GM23248 (cell line): ENCODE measurements at regions not wholly inside any gene's neighbourhood (a gene's known extent, or its start where the extent isn't known, plus 50 kb on each side); places are given as distances from the start of the nearest gene placed in this dataset.
A peak's percentile ranks its signal among the peaks of the same experiment; 100 is the strongest.

Experiments
- DNase-seq: peaks from one replicate; pipeline ENCODE4 v3.0.0-alpha.2; 2015
- H2AFZ ChIP-seq: fragments of 200-600 bp; sonication (generic); 2 replicates; pipeline ENCODE4 v1.6.1; 2016; ENCODE audit warnings: antibody characterized with exemption
- H3F3A ChIP-seq: fragments of 200-600 bp; sonication (generic); 2 replicates; pipeline ENCODE4 v1.6.1; 2016; ENCODE audit warnings: mild to moderate bottlenecking, antibody characterized with exemption, mixed run types; ENCODE audit not compliant: insufficient read depth
- H3K27ac ChIP-seq: fragments of 200-600 bp; sonication (generic); 2 replicates; pipeline ENCODE4 v1.5.1; 2016; ENCODE audit warnings: mild to moderate bottlenecking
- H3K27me3 ChIP-seq: fragments of 200-600 bp; sonication (generic); replicated peaks from 2 replicates; pipeline ENCODE4 v1.6.1; 2016; ENCODE audit warnings: mild to moderate bottlenecking; ENCODE audit not compliant: insufficient read depth
- H3K36me3 ChIP-seq: fragments of 200-600 bp; sonication (generic); 2 replicates; pipeline ENCODE4 v1.6.1; 2016; ENCODE audit warnings: low read depth, mild to moderate bottlenecking
- H3K4me1 ChIP-seq: fragments of 200-600 bp; sonication (generic); 2 replicates; pipeline ENCODE4 v1.6.1; 2016; ENCODE audit warnings: mild to moderate bottlenecking; ENCODE audit not compliant: insufficient read depth
- H3K4me2 ChIP-seq: fragments of 200-600 bp; sonication (generic); one replicate; pipeline ENCODE4 v1.6.1; 2016; ENCODE audit warnings: mild to moderate bottlenecking; ENCODE audit not compliant: unreplicated experiment
- H3K4me3 ChIP-seq: fragments of 200-600 bp; sonication (generic); 2 replicates; pipeline ENCODE4 v1.5.1; 2016; ENCODE audit warnings: mild to moderate bottlenecking
- H3K79me2 ChIP-seq: fragments of 200-600 bp; sonication (generic); 2 replicates; pipeline ENCODE4 v1.6.1; 2016; ENCODE audit warnings: mild to moderate bottlenecking; ENCODE audit not compliant: insufficient read depth
- H3K9ac ChIP-seq: fragments of 200-600 bp; sonication (generic); 2 replicates; pipeline ENCODE4 v1.6.1; 2016; ENCODE audit warnings: mild to moderate bottlenecking
- H3K9me2 ChIP-seq: fragments of 200-600 bp; sonication (generic); 2 replicates; pipeline ENCODE4 v1.6.1; 2016; ENCODE audit warnings: mixed run types, mild to moderate bottlenecking, moderate library complexity; ENCODE audit not compliant: insufficient read depth
- H3K9me3 ChIP-seq: fragments of 200-600 bp; sonication (generic); one replicate; pipeline ENCODE4 v1.6.1; 2017; ENCODE audit warnings: low read depth
- H4K20me1 ChIP-seq: fragments of 200-600 bp; sonication (generic); 2 replicates; pipeline ENCODE4 v1.6.0; 2016; ENCODE audit not compliant: insufficient read depth
- EZH2 ChIP-seq: fragments of 200-600 bp; sonication (generic); IDR thresholded peaks from 2 replicates; pipeline ENCODE4 v1.6.1; 2018; ENCODE audit warnings: antibody characterized with exemption, mild to moderate bottlenecking; ENCODE audit not compliant: insufficient read depth, poor library complexity, severe bottlenecking
- EZH2phosphoT487 ChIP-seq: fragments of 200-600 bp; sonication (generic); IDR thresholded peaks from 2 replicates; pipeline ENCODE4 v1.6.1; 2018; ENCODE audit warnings: antibody characterized with exemption, moderate library complexity, mild to moderate bottlenecking, low read depth; ENCODE audit not compliant: insufficient read depth
- WGBS, 2 experiments: methylation state at CpG; one replicate each; pipeline ENCODE4 v1.1.6; 2015 to 2017; ENCODE audit warnings: low lambda C conversion rate in 2 of 2, low coverage in 1 of 2; ENCODE audit errors: missing lambda C conversion rate in 2 of 2; 5-methylcytosine and 5-hydroxymethylcytosine counted together
- in situ Hi-C: fragments of 300-500 bp; cut with MboI; formaldehyde crosslinking; loops from 2 replicates; pipeline ENCODE4 v1.15.0; 2020

DNA sequence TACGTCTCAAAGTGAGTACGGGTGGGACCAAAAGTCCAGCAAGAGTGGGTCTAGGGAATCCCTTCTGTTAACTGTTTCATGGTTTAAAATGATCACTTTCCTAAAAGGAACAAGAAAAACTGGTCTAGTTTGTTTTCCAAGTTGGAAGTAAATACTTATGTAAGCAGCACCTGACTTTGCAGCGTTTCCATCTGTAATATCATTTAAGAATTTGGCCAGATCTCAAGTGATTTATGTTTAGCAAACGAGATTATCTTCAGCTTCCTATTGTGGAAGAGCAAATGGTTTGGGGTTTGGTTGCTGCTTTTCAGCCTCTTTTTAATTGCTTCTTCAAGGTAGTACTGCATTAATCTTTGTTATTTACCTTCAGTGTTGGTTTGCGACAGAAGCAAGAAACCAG, 50.4 kb downstream of the FHIP1A start:
- Histone ChIP-seq H3K4me2 (no peak overlapping the region), H3K9me3 (no peaks in the 10 kb centered on the region), H3K36me3 (no peaks in the 10 kb centered on the region), H3K9me2 (no peaks in the 10 kb centered on the region), H3F3A (no peaks in the 10 kb centered on the region), H3K4me1 (no peaks in the 10 kb centered on the region), H4K20me1 (no peaks in the 10 kb centered on the region), H3K27me3 (no peaks in the 10 kb centered on the region), H2AFZ (0 out of 2 replicates have a peak overlapping the region, but pooled peaks have one; percentile 3), H3K9ac (no peak overlapping the region), H3K27ac (no peak overlapping the region), H3K4me3 (no peak overlapping the region), H3K79me2 (no peaks in the 10 kb centered on the region)
- 22 to 28% methylated on average over 5 of the region's 5 CpGs for WGBS, 2 experiments
- TF ChIP-seq EZH2 (no peak), EZH2phosphoT487 (no peak)
- in situ Hi-C loops = no loop called here
- DNase-seq = no peak

DNA sequence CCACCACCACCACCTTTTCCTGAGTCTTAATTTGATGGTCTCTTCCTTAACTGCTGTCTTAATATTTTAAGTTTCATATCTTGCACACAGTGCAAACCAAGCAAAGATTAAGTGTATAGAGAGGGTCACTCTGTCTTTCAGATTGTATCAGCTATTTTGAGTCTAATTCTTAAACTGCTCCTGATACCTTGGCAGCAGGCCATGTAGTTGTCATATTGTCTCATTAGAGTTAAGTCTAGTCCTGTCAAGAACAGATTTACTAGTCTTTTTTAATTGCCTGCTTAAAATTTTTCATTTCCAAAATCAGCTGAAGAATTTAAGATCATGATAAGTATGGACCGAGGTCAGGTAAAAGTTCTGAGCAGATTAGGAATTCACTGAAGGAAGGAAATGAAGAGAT, 51.5 kb downstream of the FHIP1A start:
- Histone ChIP-seq H3K36me3 (no peaks in the 10 kb centered on the region), H3K27ac (no peak overlapping the region), H3K9ac (no peak overlapping the region), H3K4me1 (no peaks in the 10 kb centered on the region), H3F3A (no peaks in the 10 kb centered on the region), H3K79me2 (no peaks in the 10 kb centered on the region), H3K27me3 (no peaks in the 10 kb centered on the region), H3K9me2 (no peaks in the 10 kb centered on the region), H3K4me2 (no peak overlapping the region), H3K9me3 (no peaks in the 10 kb centered on the region), H4K20me1 (no peaks in the 10 kb centered on the region), H3K4me3 (no peak overlapping the region), H2AFZ (no peak overlapping the region)
- DNase-seq = no peak
- WGBS, 2 experiments = 86 to 88% methylated on average over 1 of the region's 1 CpG
- TF ChIP-seq EZH2phosphoT487 (no peak), EZH2 (no peak)
- in situ Hi-C loops = no loop called here

DNA sequence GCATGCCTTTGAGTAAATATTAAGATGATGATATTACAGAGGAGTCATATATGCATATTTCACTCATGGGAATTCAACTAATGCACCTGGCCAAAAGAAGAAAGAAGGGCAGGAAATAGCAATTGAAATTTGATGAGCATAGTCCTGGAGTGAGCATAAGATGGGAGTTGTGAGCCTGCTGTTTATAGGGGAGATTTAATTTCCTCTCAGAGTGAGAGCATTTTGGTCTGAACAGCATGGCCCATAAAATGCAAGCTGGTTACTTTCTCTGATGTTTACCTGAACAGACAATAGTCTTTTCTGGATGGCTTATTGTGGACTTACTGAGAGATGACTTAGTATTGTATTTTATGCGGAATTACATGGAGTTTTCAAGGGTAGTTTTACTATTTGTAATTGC, 53.6 kb downstream of the FHIP1A start:
- H3K27me3 ChIP-seq = no peaks in the 10 kb centered on the region
- H4K20me1 ChIP-seq = no peaks in the 10 kb centered on the region
- no peaks in the 10 kb centered on the region for H3K4me1 ChIP-seq
- H3K9ac ChIP-seq = no peak overlapping the region
- no peaks in the 10 kb centered on the region for H3K9me2 ChIP-seq
- H3K4me3 ChIP-seq = no peak overlapping the region
- H3K4me2 ChIP-seq = no peak overlapping the region
- no peaks in the 10 kb centered on the region for H3F3A ChIP-seq
- in situ Hi-C loops = no loop called here
- no peaks in the 10 kb centered on the region for H3K79me2 ChIP-seq
- no peak overlapping the region for H3K27ac ChIP-seq
- H3K36me3 ChIP-seq = no peaks in the 10 kb centered on the region
- DNase-seq = no peak
- H2AFZ ChIP-seq = no peak overlapping the region
- WGBS, 2 experiments = 50 to 71% methylated on average over 1 of the region's 1 CpG
- H3K9me3 ChIP-seq = no peaks in the 10 kb centered on the region
- TF ChIP-seq EZH2 (no peak), EZH2phosphoT487 (no peak)

GRCh38 chr4:151468715-151469696, 60.0 kb downstream of the FHIP1A start:
- Histone ChIP-seq H3K9ac (no peak overlapping the region), H3K36me3 (no peaks in the 10 kb centered on the region), H4K20me1 (no peaks in the 10 kb centered on the region), H3K27ac (no peak overlapping the region), H3K79me2 (no peaks in the 10 kb centered on the region), H2AFZ (no peak overlapping the region), H3K4me3 (no peak overlapping the region), H3K4me2 (no peak overlapping the region), H3K27me3 (0 out of 2 replicates have a peak, but pooled peaks cover 8% of the 10 kb centered on the region), H3K9me3 (no peaks in the 10 kb centered on the region), H3K9me2 (no peaks in the 10 kb centered on the region), H3F3A (no peaks in the 10 kb centered on the region), H3K4me1 (no peaks in the 10 kb centered on the region)
- DNase-seq = no peak
- in situ Hi-C loops = no loop called here
- WGBS, 2 experiments = 48 to 51% methylated on average over 3 of the region's 3 CpGs
- TF ChIP-seq EZH2 (no peak), EZH2phosphoT487 (no peak)

DNA sequence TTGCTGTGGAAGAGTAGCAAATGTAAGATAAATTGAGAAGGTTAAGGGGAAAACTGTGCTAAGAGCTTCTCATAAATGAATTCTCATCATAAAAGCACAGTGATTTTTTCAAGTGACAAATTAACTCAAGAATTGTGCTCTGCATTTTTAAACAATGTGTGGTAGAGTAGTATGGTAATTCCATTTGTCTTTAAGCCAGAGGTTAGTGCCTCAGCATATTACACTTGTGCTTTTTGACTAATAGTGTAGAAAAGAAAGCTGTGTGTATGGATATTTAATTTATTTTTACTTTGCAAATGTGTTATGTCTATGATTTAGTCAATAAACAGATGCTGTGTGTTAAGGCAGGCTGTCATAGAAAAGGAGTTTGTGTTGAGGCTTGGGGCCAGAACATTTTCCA, 61.0 kb downstream of the FHIP1A start:
- H3K79me2 ChIP-seq = no peaks in the 10 kb centered on the region
- no peak for DNase-seq
- no peak overlapping the region for H2AFZ ChIP-seq
- no peak overlapping the region for H3K27ac ChIP-seq
- H3K36me3 ChIP-seq = no peaks in the 10 kb centered on the region
- H3K27me3 ChIP-seq = 0 out of 2 replicates have a peak, but pooled peaks cover 8% of the 10 kb centered on the region
- H3K9me2 ChIP-seq = no peaks in the 10 kb centered on the region
- no peaks in the 10 kb centered on the region for H4K20me1 ChIP-seq
- H3K9me3 ChIP-seq = no peaks in the 10 kb centered on the region
- H3K9ac ChIP-seq = no peak overlapping the region
- no peaks in the 10 kb centered on the region for H3F3A ChIP-seq
- no peak overlapping the region for H3K4me3 ChIP-seq
- H3K4me2 ChIP-seq = no peak overlapping the region
- no peaks in the 10 kb centered on the region for H3K4me1 ChIP-seq
- TF ChIP-seq EZH2 (no peak), EZH2phosphoT487 (no peak)
- in situ Hi-C loops = no loop called here
